Breast epithelium (tissue), 3 donors: ENCODE measurements at regions not wholly inside any gene's neighbourhood (a gene's known extent, or its start where the extent isn't known, plus 50 kb on each side); places are given as distances from the start of the nearest gene placed in this dataset.

Experiments used
- POLR2A ChIP-seq: fragments of 450-650 bp; IDR thresholded peaks from one replicate; pipeline ENCODE4 v1.6.1; 2016; ENCODE audit warnings: antibody characterized with exemption, mild to moderate bottlenecking, moderate library complexity
- POLR2AphosphoS5 ChIP-seq, 3 donors: sonication (generic); formaldehyde crosslinking; IDR thresholded peaks; one replicate each; pipeline ENCODE4 v1.6.1; 2017; ENCODE audit warnings: antibody characterized with exemption in 3 of 3
- TF ChIP-seq, protein P1 (sequence below), 3 donors: fragments of 450-650 bp; IDR thresholded peaks; one replicate each; pipeline ENCODE4 v1.5.1; 2016 to 2017; ENCODE audit warnings: antibody characterized with exemption in 3 of 3, mild to moderate bottlenecking in 3 of 3, moderate library complexity in 3 of 3

DNA sequence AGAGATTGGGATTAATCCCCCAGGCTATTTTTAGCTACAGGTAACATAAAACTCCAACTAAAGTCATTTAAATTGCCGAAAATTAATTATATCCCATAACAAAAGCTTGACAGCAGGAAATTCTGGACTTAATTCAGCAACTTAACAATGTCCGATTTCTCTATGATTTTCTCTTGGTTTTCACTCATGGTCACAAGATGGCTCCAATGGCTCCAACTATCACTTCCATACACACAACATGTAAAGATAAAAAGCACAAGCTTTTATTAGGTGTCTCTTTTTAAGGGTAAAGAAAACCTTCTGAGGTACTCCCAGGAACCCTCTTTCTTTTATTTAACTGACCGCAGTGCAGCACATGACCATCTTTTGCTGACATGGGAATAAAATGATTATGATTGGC is 363.5 kb upstream of the PTBP2 start:
- TF ChIP-seq, protein P1, sequence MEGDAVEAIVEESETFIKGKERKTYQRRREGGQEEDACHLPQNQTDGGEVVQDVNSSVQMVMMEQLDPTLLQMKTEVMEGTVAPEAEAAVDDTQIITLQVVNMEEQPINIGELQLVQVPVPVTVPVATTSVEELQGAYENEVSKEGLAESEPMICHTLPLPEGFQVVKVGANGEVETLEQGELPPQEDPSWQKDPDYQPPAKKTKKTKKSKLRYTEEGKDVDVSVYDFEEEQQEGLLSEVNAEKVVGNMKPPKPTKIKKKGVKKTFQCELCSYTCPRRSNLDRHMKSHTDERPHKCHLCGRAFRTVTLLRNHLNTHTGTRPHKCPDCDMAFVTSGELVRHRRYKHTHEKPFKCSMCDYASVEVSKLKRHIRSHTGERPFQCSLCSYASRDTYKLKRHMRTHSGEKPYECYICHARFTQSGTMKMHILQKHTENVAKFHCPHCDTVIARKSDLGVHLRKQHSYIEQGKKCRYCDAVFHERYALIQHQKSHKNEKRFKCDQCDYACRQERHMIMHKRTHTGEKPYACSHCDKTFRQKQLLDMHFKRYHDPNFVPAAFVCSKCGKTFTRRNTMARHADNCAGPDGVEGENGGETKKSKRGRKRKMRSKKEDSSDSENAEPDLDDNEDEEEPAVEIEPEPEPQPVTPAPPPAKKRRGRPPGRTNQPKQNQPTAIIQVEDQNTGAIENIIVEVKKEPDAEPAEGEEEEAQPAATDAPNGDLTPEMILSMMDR (IDR thresholded peaks at IDR 0.05), result no peak
- TF ChIP-seq POLR2A (no peak), POLR2AphosphoS5 (IDR thresholded peaks at IDR 0.05) (no peak)
